SJCRH30 (cell line): ENCODE measurements at regions not wholly inside any gene's neighbourhood (a gene's known extent, or its start where the extent isn't known, plus 50 kb on each side); places are given as distances from the start of the nearest gene placed in this dataset.

Experiments used
- DNase-seq, 2 experiments: peaks; one replicate each; pipeline ENCODE4 v3.0.0-alpha.2; 2015 to 2020
- H3K27ac ChIP-seq: fragments of 250-450 bp; sonication (Bioruptor Pico); 2 replicates; pipeline ENCODE4 v1.5.1; 2020; ENCODE audit warnings: mild to moderate bottlenecking, moderate library complexity
- H3K27me3 ChIP-seq: fragments of 250-450 bp; sonication (Bioruptor Pico); 2 replicates; pipeline ENCODE4 v1.5.1; 2020; ENCODE audit warnings: mild to moderate bottlenecking, moderate library complexity
- H3K36me3 ChIP-seq: fragments of 250-450 bp; sonication (Bioruptor Pico); 2 replicates; pipeline ENCODE4 v1.5.1; 2020; ENCODE audit warnings: mild to moderate bottlenecking, moderate library complexity
- H3K4me1 ChIP-seq: fragments of 250-450 bp; sonication (Bioruptor Pico); 2 replicates; pipeline ENCODE4 v1.5.1; 2020; ENCODE audit warnings: mild to moderate bottlenecking, moderate library complexity
- H3K4me3 ChIP-seq: fragments of 250-450 bp; sonication (Bioruptor Pico); 2 replicates; pipeline ENCODE4 v1.5.1; 2020; ENCODE audit warnings: mild to moderate bottlenecking, moderate library complexity
- H3K9me3 ChIP-seq: fragments of 250-450 bp; sonication (Bioruptor Pico); replicated peaks from 2 replicates; pipeline ENCODE4 v1.5.1; 2020; ENCODE audit warnings: mild to moderate bottlenecking, moderate library complexity

GRCh38 chr11:104306862-104307474 lies 143.0 kb upstream of the PDGFD start:
- H3K4me3 ChIP-seq = no peak overlapping the region
- H3K9me3 ChIP-seq = no peaks in the 10 kb centered on the region
- no peaks in the 10 kb centered on the region for H3K27me3 ChIP-seq
- H3K27ac ChIP-seq = no peak overlapping the region
- H3K36me3 ChIP-seq = no peaks in the 10 kb centered on the region
- H3K4me1 ChIP-seq = no peaks in the 10 kb centered on the region
- no peak for DNase-seq

DNA sequence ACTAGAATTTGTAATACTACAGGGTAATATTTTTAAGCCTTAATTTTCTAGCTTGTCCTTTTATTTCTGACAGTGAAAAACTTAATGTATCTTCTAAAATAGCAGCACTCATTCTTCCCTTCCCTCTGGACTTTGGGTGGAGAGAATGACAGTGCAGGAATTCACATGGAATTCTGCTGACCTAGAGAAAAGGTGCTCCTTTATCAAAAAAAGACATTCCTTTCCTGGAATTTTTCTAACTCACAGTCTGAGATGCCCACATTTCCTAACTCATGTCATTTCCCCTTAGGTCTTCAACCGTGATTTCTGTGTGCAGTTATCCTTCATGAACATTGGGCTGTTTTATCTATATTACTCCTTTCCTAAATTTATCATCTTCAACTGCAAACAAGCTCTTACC lies 137.8 kb upstream of the PDGFD start:
- Histone ChIP-seq H3K27ac (no peak overlapping the region), H3K4me1 (no peaks in the 10 kb centered on the region), H3K27me3 (no peaks in the 10 kb centered on the region), H3K9me3 (no peaks in the 10 kb centered on the region), H3K4me3 (no peak overlapping the region), H3K36me3 (no peaks in the 10 kb centered on the region)
- no peak for DNase-seq

- Histone ChIP-seq H3K4me1 (no peaks in the 10 kb centered on the region), H3K9me3 (no peaks in the 10 kb centered on the region), H3K36me3 (no peaks in the 10 kb centered on the region), H3K27me3 (no peaks in the 10 kb centered on the region), H3K4me3 (no peak overlapping the region), H3K27ac (no peak overlapping the region)
- no peak for DNase-seq
Measured at GRCh38 chr11:104291646-104292045, 127.7 kb upstream of the PDGFD start.

- no peaks in the 10 kb centered on the region for H3K27me3 ChIP-seq
- no peaks in the 10 kb centered on the region for H3K36me3 ChIP-seq
- H3K9me3 ChIP-seq = no peaks in the 10 kb centered on the region
- no peak for DNase-seq
- H3K4me1 ChIP-seq = no peaks in the 10 kb centered on the region
- H3K4me3 ChIP-seq = no peak overlapping the region
- no peak overlapping the region for H3K27ac ChIP-seq
Measured at GRCh38 chr11:104286129-104286528, 122.2 kb upstream of the PDGFD start.

GRCh38 chr11:104279587-104279986 lies 115.6 kb upstream of the PDGFD start:
- H3K27ac ChIP-seq = no peak overlapping the region
- H3K36me3 ChIP-seq = no peaks in the 10 kb centered on the region
- H3K9me3 ChIP-seq = no peaks in the 10 kb centered on the region
- no peak overlapping the region for H3K4me3 ChIP-seq
- no peaks in the 10 kb centered on the region for H3K27me3 ChIP-seq
- DNase-seq = no peak
- no peaks in the 10 kb centered on the region for H3K4me1 ChIP-seq

- H3K27me3 ChIP-seq = no peaks in the 10 kb centered on the region
Measured at GRCh38 chr11:104275992-104276391, 112.0 kb upstream of the PDGFD start.

GRCh38 chr11:104260456-104260855 lies 96.5 kb upstream of the PDGFD start:
- H3K27me3 ChIP-seq = no peaks in the 10 kb centered on the region
- no peak for DNase-seq
- no peaks in the 10 kb centered on the region for H3K36me3 ChIP-seq
- no peak overlapping the region for H3K4me3 ChIP-seq
- H3K4me1 ChIP-seq = no peaks in the 10 kb centered on the region
- no peaks in the 10 kb centered on the region for H3K9me3 ChIP-seq
- H3K27ac ChIP-seq = no peak overlapping the region

More at GRCh38 chr11:104275992-104276391, 112.0 kb upstream of the PDGFD start:
- Histone ChIP-seq H3K4me3 (no peak overlapping the region), H3K4me1 (no peaks in the 10 kb centered on the region), H3K36me3 (no peaks in the 10 kb centered on the region), H3K9me3 (no peaks in the 10 kb centered on the region), H3K27ac (no peak overlapping the region)
- DNase-seq = no peak

DNA sequence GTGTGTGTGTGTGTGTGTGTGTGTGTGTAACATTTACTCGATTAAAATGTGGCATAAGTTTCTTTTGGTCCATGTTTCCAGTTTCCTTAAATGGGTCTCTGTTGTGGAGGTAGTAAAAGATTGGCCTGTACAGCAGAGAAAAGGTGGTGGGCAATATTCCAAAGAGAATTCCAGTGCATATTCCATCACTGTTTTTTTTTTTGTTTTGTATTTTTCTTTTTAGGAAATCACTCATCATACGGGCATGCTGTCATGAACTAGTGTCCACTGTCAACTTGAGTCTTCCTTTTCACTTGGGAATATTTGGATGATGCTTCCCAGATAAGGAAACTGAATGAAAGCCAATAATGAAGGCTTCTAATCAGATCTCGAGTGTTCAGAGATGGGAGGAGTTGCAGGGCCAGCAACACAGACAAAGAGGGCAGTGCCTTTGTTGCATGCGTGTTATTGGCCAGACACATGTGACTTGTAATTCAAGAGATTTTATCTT lies 95.2 kb upstream of the PDGFD start:
- Histone ChIP-seq H3K9me3 (no peaks in the 10 kb centered on the region), H3K36me3 (no peaks in the 10 kb centered on the region), H3K4me3 (no peak overlapping the region), H3K4me1 (no peaks in the 10 kb centered on the region), H3K27me3 (no peaks in the 10 kb centered on the region), H3K27ac (no peak overlapping the region)
- DNase-seq = no peak

GRCh38 chr11:104256525-104256924 lies 92.6 kb upstream of the PDGFD start:
- no peaks in the 10 kb centered on the region for H3K27me3 ChIP-seq
- DNase-seq = no peak
- H3K9me3 ChIP-seq = no peaks in the 10 kb centered on the region
- H3K4me3 ChIP-seq = no peak overlapping the region
- H3K27ac ChIP-seq = no peak overlapping the region
- no peaks in the 10 kb centered on the region for H3K36me3 ChIP-seq
- no peaks in the 10 kb centered on the region for H3K4me1 ChIP-seq

- H3K4me1 ChIP-seq = no peaks in the 10 kb centered on the region
- H3K27ac ChIP-seq = no peak overlapping the region
- no peak overlapping the region for H3K4me3 ChIP-seq
- H3K36me3 ChIP-seq = no peaks in the 10 kb centered on the region
- no peaks in the 10 kb centered on the region for H3K9me3 ChIP-seq
- peak; percentile 25 to 66 for DNase-seq
- H3K27me3 ChIP-seq = no peaks in the 10 kb centered on the region
Measured at GRCh38 chr11:104254347-104254746, 90.4 kb upstream of the PDGFD start.

- no peak overlapping the region for H3K4me3 ChIP-seq
- H3K9me3 ChIP-seq = no peaks in the 10 kb centered on the region
- no peak for DNase-seq
- H3K27me3 ChIP-seq = no peaks in the 10 kb centered on the region
- H3K27ac ChIP-seq = no peak overlapping the region
- no peaks in the 10 kb centered on the region for H3K36me3 ChIP-seq
- no peaks in the 10 kb centered on the region for H3K4me1 ChIP-seq
Measured at GRCh38 chr11:104246590-104246989, 82.6 kb upstream of the PDGFD start.

DNA sequence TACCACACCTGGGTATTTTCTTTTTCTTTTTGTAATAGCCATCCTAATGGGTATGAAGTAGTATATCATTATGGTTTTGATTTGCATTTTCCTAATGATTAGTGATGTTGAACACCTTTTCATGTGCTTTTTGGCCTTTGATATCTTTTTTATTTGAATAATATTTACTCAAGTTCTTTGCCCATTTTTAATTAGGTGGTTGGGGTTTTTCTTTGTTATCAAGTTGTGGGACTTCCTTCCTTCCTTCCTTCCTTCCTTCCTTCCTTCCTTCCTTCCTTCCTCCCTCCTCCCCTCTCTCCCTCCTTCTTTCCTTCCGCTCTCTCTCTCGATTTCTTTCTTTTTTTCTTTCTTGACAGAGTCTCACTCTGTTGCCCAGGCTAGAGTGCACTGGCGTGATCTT lies 75.0 kb upstream of the PDGFD start:
- no peak overlapping the region for H3K27ac ChIP-seq
- DNase-seq = no peak
- H3K4me3 ChIP-seq = no peak overlapping the region
- H3K9me3 ChIP-seq = no peaks in the 10 kb centered on the region
- no peaks in the 10 kb centered on the region for H3K4me1 ChIP-seq
- H3K36me3 ChIP-seq = no peaks in the 10 kb centered on the region
- no peaks in the 10 kb centered on the region for H3K27me3 ChIP-seq

GRCh38 chr11:104225047-104225446 lies 61.1 kb upstream of the PDGFD start:
- Histone ChIP-seq H3K27me3 (no peaks in the 10 kb centered on the region), H3K4me3 (no peak overlapping the region), H3K4me1 (no peaks in the 10 kb centered on the region), H3K36me3 (no peaks in the 10 kb centered on the region), H3K27ac (no peak overlapping the region), H3K9me3 (no peaks in the 10 kb centered on the region)
- no peak for DNase-seq

GRCh38 chr11:104222464-104222863 lies 58.5 kb upstream of the PDGFD start:
- Histone ChIP-seq H3K36me3 (no peaks in the 10 kb centered on the region), H3K27ac (no peak overlapping the region), H3K27me3 (no peaks in the 10 kb centered on the region), H3K4me1 (no peaks in the 10 kb centered on the region), H3K9me3 (no peaks in the 10 kb centered on the region), H3K4me3 (no peak overlapping the region)
- no peak for DNase-seq

DNA sequence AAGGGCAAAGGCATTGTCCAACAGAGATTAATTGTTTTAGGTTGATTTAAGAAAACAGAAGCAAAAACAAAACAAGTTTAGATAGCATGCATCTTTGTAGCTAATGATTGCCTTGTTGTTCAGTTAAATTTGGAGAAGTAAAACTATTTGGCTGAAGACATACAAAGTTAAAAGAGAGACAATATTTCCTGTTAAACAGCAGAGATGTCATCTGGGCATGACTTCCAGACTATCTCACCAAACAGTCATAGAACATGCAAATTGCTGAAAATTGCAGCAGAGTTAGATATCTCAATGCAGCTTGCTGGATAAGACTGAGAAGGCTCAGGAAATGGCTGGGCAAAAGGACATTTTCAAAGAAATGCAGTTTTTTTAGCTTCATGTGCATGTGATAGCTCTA lies 57.5 kb upstream of the PDGFD start:
- Histone ChIP-seq H3K9me3 (no peaks in the 10 kb centered on the region), H3K4me1 (no peaks in the 10 kb centered on the region), H3K27ac (no peak overlapping the region), H3K36me3 (no peaks in the 10 kb centered on the region), H3K27me3 (no peaks in the 10 kb centered on the region), H3K4me3 (no peak overlapping the region)
- DNase-seq = no peak

DNA sequence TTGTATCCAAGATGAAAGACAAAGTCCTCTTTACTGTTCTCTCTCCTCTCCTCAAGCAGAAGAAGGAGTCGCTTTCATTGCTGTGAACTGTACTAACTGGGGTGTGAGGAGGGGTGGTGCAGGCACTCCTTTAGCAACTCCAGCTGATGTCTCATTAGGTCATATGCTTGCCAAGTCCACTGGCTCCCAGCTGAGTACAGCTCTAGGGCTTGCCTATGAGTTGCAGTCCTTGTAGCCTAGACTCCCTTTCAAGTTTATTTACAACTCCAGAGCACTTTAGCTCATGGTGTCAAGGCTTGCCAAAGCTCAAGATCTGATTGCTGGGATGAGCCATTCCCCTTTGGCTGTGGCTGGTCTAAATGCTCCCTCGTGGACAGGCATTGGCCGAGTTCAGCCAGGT lies 55.1 kb upstream of the PDGFD start:
- DNase-seq = no peak
- Histone ChIP-seq H3K4me1 (no peaks in the 10 kb centered on the region), H3K27ac (no peak overlapping the region), H3K27me3 (no peaks in the 10 kb centered on the region), H3K36me3 (no peaks in the 10 kb centered on the region), H3K4me3 (no peak overlapping the region), H3K9me3 (no peaks in the 10 kb centered on the region)
